ENCODE measurements at regions not wholly inside any gene's neighbourhood (a gene's known extent, or its start where the extent isn't known, plus 50 kb on each side); places are given as distances from the start of the nearest gene placed in this dataset.

GRCh38 chr5:98570661-98571191 lies 202.7 kb upstream of the RGMB start:
- no peaks in the 10 kb centered on the region for H3K36me3 ChIP-seq (ENCODE audit: control insufficient read depth in 2 of 2, insufficient read depth in 1 of 2, low read length in 2 of 2)
- no peak overlapping the region for H3K27ac ChIP-seq (ENCODE audit: extremely low read depth, low read depth, low read length)
- TF ChIP-seq MZF1 (tag by site-specific recombination; IDR thresholded peaks at IDR 0.05; ENCODE audit: borderline replicate concordance): no peak
- TF ChIP-seq ZNF114 (tag by site-specific recombination; IDR thresholded peaks at IDR 0.05): no peak
- no peak for TF ChIP-seq ZNF791 (tag by site-specific recombination; IDR thresholded peaks at IDR 0.05)
- no peak for TF ChIP-seq ZNF423 (tag by site-specific recombination; IDR thresholded peaks at IDR 0.05)
- no peak for TF ChIP-seq GFI1B (tag by site-specific recombination; IDR thresholded peaks at IDR 0.05)
- TF ChIP-seq REPIN1 (tag by site-specific recombination; IDR thresholded peaks at IDR 0.05; ENCODE audit: low read depth): no peak
- TF ChIP-seq ZBTB49 (tag by site-specific recombination; IDR thresholded peaks at IDR 0.05; ENCODE audit: low read depth): no peak
- TF ChIP-seq ZNF404 (tag by site-specific recombination; IDR thresholded peaks at IDR 0.05): no peak
- no peak for TF ChIP-seq YY1 (tag by site-specific recombination; IDR thresholded peaks at IDR 0.05)
- TF ChIP-seq SP7 (tag by site-specific recombination; IDR thresholded peaks at IDR 0.05): no peak
- TF ChIP-seq ZNF843 (tag by site-specific recombination; IDR thresholded peaks at IDR 0.05): no peak
- TF ChIP-seq BCL11B (tag by site-specific recombination; IDR thresholded peaks at IDR 0.05; ENCODE audit: low read depth): no peak
- no peak for TF ChIP-seq IKZF3 (tag by site-specific recombination; IDR thresholded peaks at IDR 0.05)
- no peak for TF ChIP-seq ZNF37A (tag by site-specific recombination; IDR thresholded peaks at IDR 0.05)
- TF ChIP-seq ZFP3 (tag by site-specific recombination; IDR thresholded peaks at IDR 0.05; ENCODE audit: low read depth): no peak
- TF ChIP-seq HIC1 (tag by site-specific recombination; IDR thresholded peaks at IDR 0.05): no peak
- TF ChIP-seq ZIC2 (tag by site-specific recombination; IDR thresholded peaks at IDR 0.05): no peak
- TF ChIP-seq ZBTB17 (tag by site-specific recombination; IDR thresholded peaks at IDR 0.05): no peak
- no peak for TF ChIP-seq ZNF677 (tag by site-specific recombination; IDR thresholded peaks at IDR 0.05)
- TF ChIP-seq ZSCAN16 (tag by site-specific recombination; IDR thresholded peaks at IDR 0.05): no peak
- CTCF ChIA-PET: interaction anchor here (0.6 kb wide), 1 partner anchor 664 kb away, joined by 4 read pairs; no protein-coding TSS in a partner anchor
- H3K4me3 ChIP-seq (ENCODE audit: low read depth, low read length): no peak overlapping the region
- POLR2A ChIA-PET: no interaction called here
- H3K4me1 ChIP-seq (ENCODE audit: control insufficient read depth, insufficient read depth, low read length): no peaks in the 10 kb centered on the region
- no peaks in the 10 kb centered on the region for H3K9me3 ChIP-seq (ENCODE audit: control insufficient read depth, insufficient read depth, low read depth, low read length)

- CTCF ChIA-PET: interaction anchor here (0.6 kb wide), 1 partner anchor 106 kb away, joined by 4 read pairs; no protein-coding TSS in a partner anchor
- Histone ChIP-seq H3K4me1 (ENCODE audit: control insufficient read depth, insufficient read depth, low read length) (no peaks in the 10 kb centered on the region), H3K9me3 (ENCODE audit: control insufficient read depth, insufficient read depth, low read depth, low read length) (no peaks in the 10 kb centered on the region), H3K36me3 (ENCODE audit: control insufficient read depth in 2 of 2, insufficient read depth in 1 of 2, low read length in 2 of 2) (no peaks in the 10 kb centered on the region), H3K4me3 (ENCODE audit: low read depth, low read length) (no peak overlapping the region), H3K27ac (ENCODE audit: extremely low read depth, low read depth, low read length) (no peak overlapping the region)
- TF ChIP-seq ATF2 (tag by site-specific recombination; IDR thresholded peaks at IDR 0.05; ENCODE audit: low read depth): no peak
- no peak for TF ChIP-seq ZNF521 (tag by site-specific recombination; IDR thresholded peaks at IDR 0.05)
- TF ChIP-seq ZNF266 (tag by site-specific recombination; IDR thresholded peaks at IDR 0.05; ENCODE audit: low read depth): no peak
- no peak for TF ChIP-seq ZNF560 (tag by site-specific recombination; IDR thresholded peaks at IDR 0.05; ENCODE audit: borderline replicate concordance)
- TF ChIP-seq ZNF513 (tag by site-specific recombination; IDR thresholded peaks at IDR 0.05): no peak
- TF ChIP-seq ZNF473 (tag by site-specific recombination; IDR thresholded peaks at IDR 0.05): no peak
- no peak for TF ChIP-seq ZNF391 (tag by site-specific recombination; IDR thresholded peaks at IDR 0.05; ENCODE audit: borderline replicate concordance, low read depth)
- no peak for TF ChIP-seq ZNF146 (tag by site-specific recombination; IDR thresholded peaks at IDR 0.05)
- no peak for TF ChIP-seq ZNF23 (tag by site-specific recombination; IDR thresholded peaks at IDR 0.05; ENCODE audit: borderline replicate concordance)
- POLR2A ChIA-PET: no interaction called here
These were observed 199.6 kb upstream of the RGMB start for GRCh38 chr5:98573834-98574320.
